HepG2 (cell line): ENCODE measurements at regions not wholly inside any gene's neighbourhood (a gene's known extent, or its start where the extent isn't known, plus 50 kb on each side); places are given as distances from the start of the nearest gene placed in this dataset.

ENCODE experiments used
- ATAC-seq: fragments of 200-7000 bp; cut with Tn5 transposase; 3 replicates; pipeline ENCODE4 v1.9.1; 2020; ENCODE audit warnings: mild to moderate bottlenecking, moderate library complexity
- BruUV-seq: library from RNA; stranded (reverse); fragments of 400-500 nt; replicated peaks from 2 replicates; lab custom pipeline; 2021; lab: Mats Ljungman, UMichigan
- CTCF ChIA-PET: fragments of 300-600 bp; formaldehyde crosslinking; extraction: SDS; loops from one replicate; lab custom pipeline; 2021; ENCODE audit warnings: low total read pairs, inconsistent platforms, low intra/inter-chr PET ratio; lab: Yijun Ruan, JAX
- POLR2A ChIA-PET: fragments of 350-600 bp; sonication (Branson Sonifier 250); formaldehyde crosslinking; loops from one replicate; lab custom pipeline; 2020; ENCODE audit warnings: antibody characterized with exemption, inconsistent platforms; lab: Yijun Ruan, JAX
- DNase-seq: peaks from one replicate; pipeline ENCODE4 v3.0.0-alpha.2; 2015; ENCODE audit warnings: low spot score
- FAIRE-seq: peaks from 3 replicates; lab custom pipeline; 2011; peaks lifted over from hg19 to GRCh38; lab: Jason Lieb, UNC
- H2AFZ ChIP-seq: one replicate; pipeline ENCODE4 v1.6.1; 2011; ENCODE audit warnings: low read length, inconsistent platforms
- H3K27ac ChIP-seq: fragments of 300-600 bp; 3 replicates; pipeline ENCODE4 v1.8.0; 2011; ENCODE audit warnings: mixed run types, mild to moderate bottlenecking, mixed read lengths, low read length, inconsistent platforms; ENCODE audit not compliant: insufficient read depth; ENCODE audit errors: extremely low read length
- H3K27me3 ChIP-seq, 2 experiments: fragments of 200-600 bp in 1 of 2; 2 replicates in 1 of 2; 3 replicates in 1 of 2; pipeline versions ENCODE4 v1.6.0 to v1.8.0; 2011; ENCODE audit warnings: low read length in 2 of 2, mild to moderate bottlenecking in 2 of 2, moderate library complexity in 2 of 2, inconsistent platforms in 1 of 2; ENCODE audit not compliant: insufficient read depth in 2 of 2, control insufficient read depth in 1 of 2
- H3K36me3 ChIP-seq, 2 experiments: fragments of 200-600 bp in 1 of 2; replicated peaks in 1 of 2; 2 replicates in 1 of 2; 3 replicates in 1 of 2; pipeline versions ENCODE4 v1.5.1 to v1.8.0; 2011; ENCODE audit warnings: low read length in 2 of 2, inconsistent platforms in 1 of 2; ENCODE audit not compliant: insufficient read depth in 2 of 2, control insufficient read depth in 1 of 2
- H3K4me1 ChIP-seq: 2 replicates; pipeline ENCODE4 v1.5.1; 2012; ENCODE audit warnings: low read length, inconsistent platforms; ENCODE audit not compliant: insufficient read depth
- H3K4me2 ChIP-seq: 2 replicates; pipeline ENCODE4 v1.6.0; 2011; ENCODE audit warnings: low read depth, low read length, inconsistent platforms
- H3K4me3 ChIP-seq, 3 experiments: fragments of 200-600 bp in 1 of 3; sonication (generic), shearing (Covaris generic) in 1 of 3; replicated peaks in 1 of 3; 2 replicates each; pipeline ENCODE4 v1.5.1; 2011 to 2016; ENCODE audit warnings: low read length in 3 of 3, inconsistent platforms in 2 of 3, low read depth in 2 of 3, mild to moderate bottlenecking in 2 of 3, control low read depth in 1 of 3, mixed read lengths in 1 of 3; ENCODE audit not compliant: insufficient read depth in 1 of 3
- H3K79me2 ChIP-seq: one replicate; pipeline ENCODE4 v1.6.1; 2011; ENCODE audit warnings: low read length, inconsistent platforms; ENCODE audit not compliant: insufficient read depth
- H3K9ac ChIP-seq: 2 replicates; pipeline ENCODE4 v1.6.0; 2011; ENCODE audit warnings: mild to moderate bottlenecking, low read depth, low read length, inconsistent platforms; ENCODE audit not compliant: insufficient read depth
- H3K9me3 ChIP-seq: 2 replicates; pipeline ENCODE4 v1.5.1; 2012; ENCODE audit warnings: mild to moderate bottlenecking, low read length
- H4K20me1 ChIP-seq: 2 replicates; pipeline ENCODE4 v1.6.0; 2011; ENCODE audit warnings: inconsistent platforms, mild to moderate bottlenecking, low read length, moderate library complexity; ENCODE audit not compliant: insufficient read depth
- ATF4 ChIP-seq, 2 experiments: fragments of 450-650 bp in 1 of 2; sonication (generic) in 1 of 2; formaldehyde crosslinking; IDR thresholded peaks; 2 replicates each; pipeline versions ENCODE4 v1.5.0 to v1.8.0; 2020 to 2022; ENCODE audit warnings: mild to moderate bottlenecking in 1 of 2, missing genetic modification reagents in 1 of 2
- CEBPZ ChIP-seq: IDR thresholded peaks from 2 replicates; pipeline ENCODE4 v1.6.1; 2012; ENCODE audit warnings: low read length, improper control_type of control experiment
- CHCHD3 ChIP-seq: sonication (generic); formaldehyde crosslinking; IDR thresholded peaks from 2 replicates; pipeline ENCODE4 v1.8.0; 2022; ENCODE audit warnings: mild to moderate bottlenecking, missing genetic modification reagents, moderate library complexity
- CSRNP1 ChIP-seq: sonication (generic); formaldehyde crosslinking; IDR thresholded peaks from 2 replicates; pipeline ENCODE4 v1.8.1; 2023; ENCODE audit warnings: mild to moderate bottlenecking, missing genetic modification reagents
- NFE2 ChIP-seq: sonication (generic); formaldehyde crosslinking; IDR thresholded peaks from 2 replicates; pipeline ENCODE4 v1.4.0; 2020; ENCODE audit warnings: missing genetic modification reagents
- NR1H2 ChIP-seq: sonication (generic); formaldehyde crosslinking; IDR thresholded peaks from 2 replicates; pipeline ENCODE4 v1.8.1; 2022; ENCODE audit warnings: low read depth, missing genetic modification reagents, borderline replicate concordance
- ONECUT2 ChIP-seq: sonication (generic); formaldehyde crosslinking; IDR thresholded peaks from 2 replicates; pipeline ENCODE4 v1.4.0; 2020; ENCODE audit warnings: missing genetic modification reagents
- SIN3B ChIP-seq: fragments of 150-350 bp; IDR thresholded peaks from 2 replicates; pipeline ENCODE4 v1.6.1; 2014; ENCODE audit warnings: low read length
- XRCC5 ChIP-seq: fragments of 200-400 bp; formaldehyde crosslinking; optimal IDR thresholded peaks from 2 replicates; pipeline ENCODE3; 2017; ENCODE audit warnings: mild to moderate bottlenecking, low read length
- ZNF17 ChIP-seq: sonication (generic); formaldehyde crosslinking; IDR thresholded peaks from 2 replicates; pipeline ENCODE4 v1.5.0; 2020; ENCODE audit warnings: mild to moderate bottlenecking, missing genetic modification reagents
- ZNF3 ChIP-seq: IDR thresholded peaks from 2 replicates; pipeline ENCODE4 v1.7.0; 2017; ENCODE audit warnings: inconsistent platforms
- ZNF678 ChIP-seq: sonication (generic); formaldehyde crosslinking; IDR thresholded peaks from 2 replicates; pipeline ENCODE4 v1.4.0; 2020; ENCODE audit warnings: mild to moderate bottlenecking, missing genetic modification reagents
- ZNF770 ChIP-seq: sonication (generic); formaldehyde crosslinking; IDR thresholded peaks from 2 replicates; pipeline ENCODE4 v1.5.0; 2020; ENCODE audit warnings: mild to moderate bottlenecking, missing genetic modification reagents
- ZNF772 ChIP-seq: sonication (generic); formaldehyde crosslinking; IDR thresholded peaks from 2 replicates; pipeline ENCODE4 v1.5.0; 2020; ENCODE audit warnings: mild to moderate bottlenecking, missing genetic modification reagents
- WGBS: methylation state at CpG from one replicate; pipeline ENCODE4 v1.1.6; 2017; ENCODE audit warnings: low lambda C conversion rate; 5-methylcytosine and 5-hydroxymethylcytosine counted together
- in situ Hi-C: cut with HindIII; loops from 2 replicates; pipeline ENCODE4 v1.10.0; 2017; ENCODE audit warnings: low pct_unique_long_range_greater_than_20kb; ENCODE audit not compliant: extremely low pct_ligation_motif_present
- intact Hi-C: fragments of 100-400 bp; cut with micrococcal nuclease; formaldehyde crosslinking; loops from one replicate; pipeline ENCODE4 v1.10.0; 2022; ENCODE audit not compliant: unreplicated experiment

GRCh38 chr18:57234346-57234745 lies 87.5 kb downstream of the BOD1L2 start:
- Histone ChIP-seq H2AFZ (no peak overlapping the region), H3K9ac (no peak overlapping the region), H4K20me1 (no peaks in the 10 kb centered on the region), H3K27me3 (no peaks in the 10 kb centered on the region), H3K4me1 (no peaks in the 10 kb centered on the region), H3K4me3 (no peak overlapping the region), H3K9me3 (no peaks in the 10 kb centered on the region), H3K79me2 (no peaks in the 10 kb centered on the region), H3K4me2 (no peak overlapping the region), H3K36me3 (no peaks in the 10 kb centered on the region), H3K27ac (no peak overlapping the region)
- no TSS peak for BruUV-seq
- ChIA-PET CTCF (no interaction called here), POLR2A (no interaction called here)
- DNase-seq: no peak
- no peak for ATAC-seq
- in situ Hi-C loops: no loop called here
- 35% methylated on average over 9 of the region's 9 CpGs for WGBS
- TF ChIP-seq ZNF770 (CRISPR knock-in tag): no peak
- TF ChIP-seq CHCHD3 (CRISPR knock-in tag): no peak
- TF ChIP-seq ZNF3 (CRISPR knock-in tag): no peak
- no peak for TF ChIP-seq CSRNP1
- TF ChIP-seq CEBPZ: no peak
- TF ChIP-seq ATF4 (CRISPR knock-in tag; IDR thresholded peaks at IDR 0.05): no peak
- TF ChIP-seq ZNF678 (CRISPR knock-in tag): no peak
- no peak for TF ChIP-seq ZNF772
- no peak for TF ChIP-seq NFE2 (CRISPR knock-in tag)
- no peak for TF ChIP-seq ONECUT2 (CRISPR knock-in tag)
- no peak for TF ChIP-seq SIN3B
- no peak for TF ChIP-seq XRCC5
- TF ChIP-seq NR1H2 (CRISPR knock-in tag): no peak
- no peak for TF ChIP-seq ZNF17 (CRISPR knock-in tag)
- intact Hi-C loops: no loop called here
- FAIRE-seq: no peak
